K562 (cell line): ENCODE measurements at regions not wholly inside any gene's neighbourhood (a gene's known extent, or its start where the extent isn't known, plus 50 kb on each side); places are given as distances from the start of the nearest gene placed in this dataset.

Source experiments
- ATAC-seq: fragments of 200-7000 bp; cut with Tn5 transposase; 3 replicates; pipeline ENCODE4 v1.9.1; 2020; ENCODE audit warnings: moderate library complexity
- BruUV-seq: library from RNA; stranded (reverse); fragments of 400-500 nt; replicated peaks from 2 replicates; lab custom pipeline; 2021; lab: Mats Ljungman, UMichigan
- CTCF ChIA-PET: fragments of 300-600 bp; formaldehyde crosslinking; extraction: SDS; loops from one replicate; lab custom pipeline; 2021; ENCODE audit warnings: low intra/inter-chr PET ratio; lab: Yijun Ruan, JAX
- POLR2A ChIA-PET: fragments of 300-600, 350-650 bp; sonication (Branson Sonifier 250); formaldehyde crosslinking; extraction: SDS; loops from one replicate; lab custom pipeline; 2021; ENCODE audit warnings: antibody characterized with exemption, inconsistent platforms; lab: Yijun Ruan, JAX
- DNase-seq, 4 experiments: peaks; one replicate each; pipeline versions ENCODE4 v3.0.0 to v3.0.0-alpha.2; 2011 to 2018; ENCODE audit warnings: low spot score in 3 of 4, mixed read lengths in 3 of 4; ENCODE audit errors: extremely low read depth in 1 of 4
- FAIRE-seq: peaks from 2 replicates; lab custom pipeline; 2011; peaks lifted over from hg19 to GRCh38; lab: Jason Lieb, UNC
- H2AFZ ChIP-seq: 2 replicates; pipeline ENCODE4 v1.6.0; 2011; ENCODE audit warnings: low read depth, low read length, control low read depth, inconsistent platforms
- H3K27ac ChIP-seq: fragments of 200-600 bp; 3 replicates; pipeline ENCODE4 v1.8.0; 2011; ENCODE audit warnings: low read depth, mild to moderate bottlenecking, control low read depth, inconsistent platforms, low read length, moderate library complexity, mixed read lengths; ENCODE audit errors: extremely low read depth
- H3K27me3 ChIP-seq, 2 experiments: fragments of 300-600 bp in 1 of 2; 2 replicates in 1 of 2; 3 replicates in 1 of 2; pipeline versions ENCODE4 v1.6.0 to v1.8.0; 2011; ENCODE audit warnings: inconsistent platforms in 2 of 2, low read length in 2 of 2, mild to moderate bottlenecking in 1 of 2, mixed read lengths in 1 of 2, moderate library complexity in 1 of 2; ENCODE audit not compliant: control insufficient read depth in 2 of 2, insufficient read depth in 2 of 2
- H3K36me3 ChIP-seq: fragments of 300-600 bp; 3 replicates; pipeline ENCODE4 v1.8.0; 2011; ENCODE audit warnings: mild to moderate bottlenecking, low read length, inconsistent platforms; ENCODE audit not compliant: control insufficient read depth, insufficient read depth
- H3K4me1 ChIP-seq, 2 experiments: fragments of 200-600 bp in 1 of 2; replicated peaks in 1 of 2; 2 replicates in 1 of 2; 3 replicates in 1 of 2; pipeline versions ENCODE4 v1.5.1 to v1.8.0; 2011; ENCODE audit warnings: inconsistent platforms in 2 of 2, low read length in 2 of 2, mild to moderate bottlenecking in 1 of 2, mixed read lengths in 1 of 2, moderate library complexity in 1 of 2; ENCODE audit not compliant: control insufficient read depth in 2 of 2, insufficient read depth in 2 of 2
- H3K4me2 ChIP-seq: 2 replicates; pipeline ENCODE4 v1.6.1; 2011; ENCODE audit warnings: low read length, control low read depth, inconsistent platforms, mixed read lengths; ENCODE audit not compliant: insufficient read depth
- H3K4me3 ChIP-seq: fragments of 200-600 bp; sonication (generic), shearing (Covaris generic); 2 replicates; pipeline ENCODE4 v1.5.1; 2016; ENCODE audit warnings: control low read depth, inconsistent platforms
- H3K79me2 ChIP-seq: fragments of 200-600 bp; 3 replicates; pipeline ENCODE4 v1.8.0; 2011; ENCODE audit warnings: low read length, inconsistent platforms; ENCODE audit not compliant: control insufficient read depth, insufficient read depth
- H3K9ac ChIP-seq, 2 experiments: 2 replicates each; pipeline versions ENCODE4 v1.6.0 to v1.6.1; 2011; ENCODE audit warnings: low read depth in 2 of 2, low read length in 2 of 2, control low read depth in 1 of 2, inconsistent platforms in 1 of 2, mild to moderate bottlenecking in 1 of 2, mixed read lengths in 1 of 2; ENCODE audit not compliant: insufficient read depth in 1 of 2
- H3K9me1 ChIP-seq: one replicate; pipeline ENCODE4 v1.6.0; 2011; ENCODE audit warnings: inconsistent platforms, mild to moderate bottlenecking, low read length, moderate library complexity; ENCODE audit not compliant: control insufficient read depth, insufficient read depth
- H3K9me3 ChIP-seq: replicated peaks from 2 replicates; pipeline ENCODE4 v1.5.1; 2011; ENCODE audit warnings: low read depth, low read length, inconsistent platforms; ENCODE audit not compliant: control insufficient read depth, insufficient read depth
- H4K20me1 ChIP-seq: replicated peaks from 2 replicates; pipeline ENCODE4 v1.6.1; 2011; ENCODE audit warnings: low read length, inconsistent platforms, mixed read lengths; ENCODE audit not compliant: control insufficient read depth, insufficient read depth
- ETV5 ChIP-seq: sonication (generic); formaldehyde crosslinking; IDR thresholded peaks from 2 replicates; pipeline ENCODE4 v1.4.0; 2020; ENCODE audit warnings: low read depth, mild to moderate bottlenecking, missing genetic modification reagents
- HES1 ChIP-seq: fragments of 450-650 bp; IDR thresholded peaks from 2 replicates; pipeline ENCODE4 v1.6.1; 2016; ENCODE audit warnings: low read depth, mild to moderate bottlenecking, moderate library complexity
- ILF3 ChIP-seq: fragments of 450-650 bp; IDR thresholded peaks from 2 replicates; pipeline ENCODE4 v1.6.1; 2018; ENCODE audit warnings: antibody characterized with exemption, mild to moderate bottlenecking, moderate library complexity, borderline replicate concordance
- IRF9 ChIP-seq: fragments of 450-650 bp; IDR thresholded peaks from 2 replicates; pipeline ENCODE4 v1.6.1; 2016; ENCODE audit warnings: missing biosample characterization, missing genetic modification characterization
- PRPF4 ChIP-seq: fragments of 200-400 bp; formaldehyde crosslinking; IDR thresholded peaks from one replicate; pipeline ENCODE4 v1.6.1; 2017; ENCODE audit warnings: low read length, low read depth, mild to moderate bottlenecking; ENCODE audit not compliant: insufficient read depth, poor library complexity, severe bottlenecking
- PTTG1 ChIP-seq: fragments of 450-650 bp; IDR thresholded peaks from 2 replicates; pipeline ENCODE4 v1.6.1; 2016; ENCODE audit warnings: low read depth, mild to moderate bottlenecking, missing genetic modification characterization, missing compliant biosample characterization
- RB1 ChIP-seq: fragments of 450-650 bp; IDR thresholded peaks from 2 replicates; pipeline ENCODE4 v1.6.1; 2017; ENCODE audit warnings: low read depth, mild to moderate bottlenecking
- RBBP5 ChIP-seq: fragments of 200-600 bp; sonication (generic); IDR thresholded peaks from 2 replicates; pipeline ENCODE4 v1.6.1; 2012; ENCODE audit warnings: borderline replicate concordance, mild to moderate bottlenecking, low read length, control low read depth, inconsistent platforms; ENCODE audit not compliant: insufficient read depth, poor library complexity, severe bottlenecking
- RBM22 ChIP-seq: fragments of 200-400 bp; formaldehyde crosslinking; IDR thresholded peaks from 2 replicates; pipeline ENCODE4 v1.6.1; 2018; ENCODE audit warnings: low read length, low read depth; ENCODE audit not compliant: poor library complexity, severe bottlenecking
- SRSF9 ChIP-seq: fragments of 200-400 bp; formaldehyde crosslinking; IDR thresholded peaks from 2 replicates; pipeline ENCODE4 v1.6.1; 2017; ENCODE audit warnings: low read depth, low read length, borderline replicate concordance
- TGIF2 ChIP-seq: sonication (generic); formaldehyde crosslinking; IDR thresholded peaks from 2 replicates; pipeline ENCODE4 v1.8.1; 2022; ENCODE audit warnings: mild to moderate bottlenecking, missing genetic modification reagents, moderate library complexity
- ZBTB26 ChIP-seq: fragments of 450-650 bp; formaldehyde crosslinking; IDR thresholded peaks from 2 replicates; pipeline ENCODE4 v1.4.0; 2022; ENCODE audit warnings: missing genetic modification characterization
- ZNF224 ChIP-seq: sonication (generic); formaldehyde crosslinking; IDR thresholded peaks from 2 replicates; pipeline ENCODE4 v1.8.0; 2022; ENCODE audit warnings: mild to moderate bottlenecking, missing genetic modification reagents
- WGBS: fragments of 100-300 bp; shearing (Covaris generic); methylation state at CpG from one replicate; pipeline ENCODE4 v1.1.6; 2016; ENCODE audit warnings: low coverage, mixed read lengths; ENCODE audit not compliant: insufficient coverage; ENCODE audit errors: missing lambda C conversion rate; 5-methylcytosine and 5-hydroxymethylcytosine counted together
- in situ Hi-C: fragments of 300-500 bp; cut with MboI; formaldehyde crosslinking; loops from 4 replicates; pipeline ENCODE4 v1.15.0; 2018; ENCODE audit warnings: inconsistent platforms, mixed read lengths
- intact Hi-C: fragments of 100-400 bp; cut with micrococcal nuclease; formaldehyde crosslinking; loops from 2 replicates; pipeline ENCODE4 v1.14.2; 2022

GRCh38 chr16:6593799-6594198, 738.8 kb upstream of the RBFOX1 start:
- no peaks in the 10 kb centered on the region for H3K79me2 ChIP-seq
- no peak overlapping the region for H3K9ac ChIP-seq
- no peaks in the 10 kb centered on the region for H4K20me1 ChIP-seq
- in situ Hi-C loops (no loop called here), intact Hi-C loops (no loop called here)
- no peak overlapping the region for H2AFZ ChIP-seq
- H3K4me2 ChIP-seq: no peak overlapping the region
- WGBS: 0% methylated on average over 5 of the region's 5 CpGs
- ChIA-PET CTCF (no interaction called here), POLR2A (no interaction called here)
- no peaks in the 10 kb centered on the region for H3K9me1 ChIP-seq
- DNase-seq (no peak), ATAC-seq (no peak), FAIRE-seq (no peak)
- no peak for TF ChIP-seq IRF9 (tag)
- no peak for TF ChIP-seq ZBTB26 (CRISPR knock-in tag)
- TF ChIP-seq RBBP5: no peak
- TF ChIP-seq PRPF4: no peak
- TF ChIP-seq RBM22: no peak
- no peak for TF ChIP-seq ILF3
- TF ChIP-seq PTTG1 (tag): no peak
- no peak for TF ChIP-seq TGIF2 (CRISPR knock-in tag)
- TF ChIP-seq SRSF9: no peak
- no peak for TF ChIP-seq ETV5 (CRISPR knock-in tag)
- TF ChIP-seq HES1: no peak
- TF ChIP-seq ZNF224 (CRISPR knock-in tag): no peak
- TF ChIP-seq RB1: no peak
- H3K9me3 ChIP-seq: no peaks in the 10 kb centered on the region
- no peaks in the 10 kb centered on the region for H3K36me3 ChIP-seq
- no TSS peak for BruUV-seq
- no peaks in the 10 kb centered on the region for H3K27me3 ChIP-seq
- no peaks in the 10 kb centered on the region for H3K4me1 ChIP-seq
- H3K27ac ChIP-seq: no peak overlapping the region
- no peak overlapping the region for H3K4me3 ChIP-seq
